ENCODE measurements at regions not wholly inside any gene's neighbourhood (a gene's known extent, or its start where the extent isn't known, plus 50 kb on each side); places are given as distances from the start of the nearest gene placed in this dataset.

- TF ChIP-seq GATA2 (IDR thresholded peaks at IDR 0.05; ENCODE audit: low read depth, low read length) (no peak), GATA3 (IDR thresholded peaks at IDR 0.05; ENCODE audit: low read depth, low read length) (no peak)
Observed at GRCh38 chr12:93186131-93186530, 191.6 kb upstream of the NUDT4 start.

GRCh38 chr12:93186621-93187020, 191.1 kb upstream of the NUDT4 start:
- no peak for TF ChIP-seq GATA3 (IDR thresholded peaks at IDR 0.05; ENCODE audit: low read depth, low read length)

- no peak for TF ChIP-seq GATA2 (IDR thresholded peaks at IDR 0.05; ENCODE audit: low read depth, low read length)
- no peak for TF ChIP-seq GATA3 (IDR thresholded peaks at IDR 0.05; ENCODE audit: low read depth, low read length)
Observed at GRCh38 chr12:93191423-93191822, 186.3 kb upstream of the NUDT4 start.

- TF ChIP-seq GATA3 (IDR thresholded peaks at IDR 0.05; ENCODE audit: low read depth, low read length): no peak
- TF ChIP-seq GATA2 (IDR thresholded peaks at IDR 0.05; ENCODE audit: low read depth, low read length): no peak
Observed at GRCh38 chr12:93191956-93192355, 185.8 kb upstream of the NUDT4 start.

GRCh38 chr12:93192878-93193277, 184.8 kb upstream of the NUDT4 start:
- TF ChIP-seq GATA3 (IDR thresholded peaks at IDR 0.05; ENCODE audit: low read depth, low read length) (no peak), GATA2 (IDR thresholded peaks at IDR 0.05; ENCODE audit: low read depth, low read length) (no peak)

GRCh38 chr12:93195511-93195910, 182.2 kb upstream of the NUDT4 start:
- TF ChIP-seq GATA2 (IDR thresholded peaks at IDR 0.05; ENCODE audit: low read depth, low read length) (no peak), GATA3 (IDR thresholded peaks at IDR 0.05; ENCODE audit: low read depth, low read length) (no peak)

- no peak for TF ChIP-seq GATA2 (IDR thresholded peaks at IDR 0.05; ENCODE audit: low read depth, low read length)
- no peak for TF ChIP-seq GATA3 (IDR thresholded peaks at IDR 0.05; ENCODE audit: low read depth, low read length)
Observed at GRCh38 chr12:93197067-93197593, 180.6 kb upstream of the NUDT4 start.

GRCh38 chr12:93198086-93198485, 179.6 kb upstream of the NUDT4 start:
- TF ChIP-seq GATA3 (IDR thresholded peaks at IDR 0.05; ENCODE audit: low read depth, low read length) (no peak), GATA2 (IDR thresholded peaks at IDR 0.05; ENCODE audit: low read depth, low read length) (no peak)

GRCh38 chr12:93199831-93200236, 177.9 kb upstream of the NUDT4 start:
- no peak for TF ChIP-seq GATA2 (IDR thresholded peaks at IDR 0.05; ENCODE audit: low read depth, low read length)
- no peak for TF ChIP-seq GATA3 (IDR thresholded peaks at IDR 0.05; ENCODE audit: low read depth, low read length)

GRCh38 chr12:93200291-93200917, 177.3 kb upstream of the NUDT4 start:
- TF ChIP-seq GATA3 (IDR thresholded peaks at IDR 0.05; ENCODE audit: low read depth, low read length) (no peak), GATA2 (IDR thresholded peaks at IDR 0.05; ENCODE audit: low read depth, low read length) (no peak)

GRCh38 chr12:93201990-93202389, 175.7 kb upstream of the NUDT4 start:
- TF ChIP-seq GATA3 (IDR thresholded peaks at IDR 0.05; ENCODE audit: low read depth, low read length) (no peak), GATA2 (IDR thresholded peaks at IDR 0.05; ENCODE audit: low read depth, low read length) (no peak)

GRCh38 chr12:93202688-93203087, 175.0 kb upstream of the NUDT4 start:
- no peak for TF ChIP-seq GATA2 (IDR thresholded peaks at IDR 0.05; ENCODE audit: low read depth, low read length)
- no peak for TF ChIP-seq GATA3 (IDR thresholded peaks at IDR 0.05; ENCODE audit: low read depth, low read length)

GRCh38 chr12:93203361-93203760, 174.4 kb upstream of the NUDT4 start:
- TF ChIP-seq GATA3 (IDR thresholded peaks at IDR 0.05; ENCODE audit: low read depth, low read length): no peak
- TF ChIP-seq GATA2 (IDR thresholded peaks at IDR 0.05; ENCODE audit: low read depth, low read length): no peak

- TF ChIP-seq GATA2 (IDR thresholded peaks at IDR 0.05; ENCODE audit: low read depth, low read length) (no peak), GATA3 (IDR thresholded peaks at IDR 0.05; ENCODE audit: low read depth, low read length) (no peak)
Observed at GRCh38 chr12:93204896-93205295, 172.8 kb upstream of the NUDT4 start.

- 0 out of 2 replicates have a peak, but pooled peaks have one; percentile 15 for TF ChIP-seq GATA2 (IDR thresholded peaks at IDR 0.05; ENCODE audit: low read depth, low read length)
- TF ChIP-seq GATA3 (IDR thresholded peaks at IDR 0.05; ENCODE audit: low read depth, low read length): no peak
Observed at GRCh38 chr12:93205361-93205760, 172.4 kb upstream of the NUDT4 start.

- TF ChIP-seq GATA2 (IDR thresholded peaks at IDR 0.05; ENCODE audit: low read depth, low read length) (no peak), GATA3 (IDR thresholded peaks at IDR 0.05; ENCODE audit: low read depth, low read length) (no peak)
Observed at GRCh38 chr12:93208011-93208410, 169.7 kb upstream of the NUDT4 start.

Measured in SH-SY5Y (cell line).